ENCODE measurements at regions not wholly inside any gene's neighbourhood (a gene's known extent, or its start where the extent isn't known, plus 50 kb on each side); places are given as distances from the start of the nearest gene placed in this dataset.

DNA sequence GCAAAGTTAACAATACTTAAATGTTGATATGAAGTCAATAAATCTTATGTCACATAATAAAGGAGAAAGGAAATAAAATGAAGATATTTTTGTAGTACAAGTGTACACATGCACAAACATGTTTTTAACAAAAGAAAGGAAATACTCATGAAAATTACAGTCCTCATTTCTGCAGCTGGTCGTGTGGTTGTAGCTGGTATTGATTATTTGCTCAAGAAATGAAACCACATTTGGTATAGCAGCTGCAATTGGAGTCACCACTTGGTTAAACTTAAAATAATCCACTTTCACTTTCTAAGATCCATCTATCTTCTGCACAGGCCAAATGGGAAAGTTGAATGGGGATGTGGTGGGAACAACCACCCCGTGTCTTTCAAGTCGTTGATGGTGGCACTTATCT lies 580.5 kb upstream of the NRXN1 start:
- intact Hi-C loops (cut with DNase I, micrococcal nuclease), result no loop called here
- ATAC-seq (no peak), DNase-seq (no peak)

GRCh38 chr2:51601706-51602105 lies 569.8 kb upstream of the NRXN1 start:
- intact Hi-C loops (cut with DNase I, micrococcal nuclease), result no loop called here
- ATAC-seq (no peak), DNase-seq (no peak)

DNA sequence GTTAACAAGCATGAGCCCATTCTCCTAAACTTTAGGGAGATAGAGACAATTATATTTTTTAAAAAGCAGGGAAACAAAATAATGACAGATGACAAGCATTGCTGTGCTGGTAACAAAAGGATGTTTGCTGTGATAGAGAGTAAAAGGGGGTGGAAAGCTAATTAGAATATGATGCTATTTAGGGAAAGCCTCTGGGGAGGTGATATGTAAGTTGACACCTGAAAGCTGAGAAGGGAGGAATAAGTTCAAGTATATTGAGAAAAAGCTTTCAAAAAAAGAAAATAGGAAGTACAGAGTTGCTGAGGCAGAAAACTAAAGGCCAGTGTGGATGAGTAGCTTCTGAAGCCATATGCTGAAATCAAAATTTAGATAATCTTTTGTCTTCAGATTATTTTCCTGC lies 565.2 kb upstream of the NRXN1 start:
- ATAC-seq (no peak), DNase-seq (no peak)
- intact Hi-C loops (cut with DNase I, micrococcal nuclease), result no loop called here

GRCh38 chr2:51595836-51596235 lies 563.9 kb upstream of the NRXN1 start:
- no peak for ATAC-seq
- no peak for DNase-seq
- intact Hi-C loops (cut with DNase I, micrococcal nuclease), result no loop called here

GRCh38 chr2:51581636-51582267 lies 549.8 kb upstream of the NRXN1 start:
- DNase-seq (no peak), ATAC-seq (no peak)
- intact Hi-C loops (cut with DNase I, micrococcal nuclease), result no loop called here

DNA sequence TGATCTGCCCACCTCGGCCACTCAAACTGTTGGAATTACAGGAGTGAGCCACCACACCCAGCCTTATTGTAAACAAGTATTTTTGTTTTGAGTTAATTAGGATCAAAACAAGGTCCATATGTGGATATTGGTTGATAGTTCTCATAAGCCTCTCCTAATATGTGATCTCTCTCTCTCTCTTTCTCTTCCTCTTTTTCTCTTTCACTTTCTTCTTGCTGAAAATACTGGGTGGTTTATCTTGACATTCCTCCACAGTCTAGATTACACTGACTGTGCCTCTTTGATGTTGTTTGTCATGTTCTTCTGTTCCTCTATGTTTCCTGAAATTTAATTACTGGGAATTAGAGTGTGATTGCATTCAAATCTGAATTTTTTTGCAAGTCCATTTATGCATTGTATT lies 547.5 kb upstream of the NRXN1 start:
- ATAC-seq (no peak), DNase-seq (no peak)
- intact Hi-C loops (cut with DNase I, micrococcal nuclease), result no loop called here

- DNase-seq (no peak), ATAC-seq (no peak)
- intact Hi-C loops (cut with DNase I, micrococcal nuclease), result no loop called here
Observed at GRCh38 chr2:51575181-51575580, 543.2 kb upstream of the NRXN1 start.

DNA sequence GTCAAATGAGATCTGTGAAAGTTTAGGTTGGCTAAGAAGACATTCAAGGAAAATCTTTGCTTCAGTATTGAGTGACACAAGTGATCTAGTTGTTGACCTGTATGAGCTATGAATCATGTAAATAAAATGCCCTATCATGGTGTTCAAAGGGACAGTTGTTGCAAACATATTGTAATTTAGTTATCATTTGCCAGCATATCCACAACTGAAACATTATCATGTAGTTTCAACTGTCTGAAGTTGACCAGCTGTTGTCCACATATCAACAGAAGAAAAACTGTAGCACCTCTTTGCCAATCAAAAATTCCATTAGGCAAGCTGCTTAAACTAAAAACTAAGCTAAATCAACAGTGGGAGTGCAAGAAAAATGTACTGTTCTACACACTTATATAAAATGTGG lies 527.1 kb upstream of the NRXN1 start:
- no peak for ATAC-seq
- intact Hi-C loops (cut with DNase I, micrococcal nuclease), result no loop called here
- no peak for DNase-seq

GRCh38 chr2:51553476-51553875 lies 521.5 kb upstream of the NRXN1 start:
- ATAC-seq (no peak), DNase-seq (no peak)
- intact Hi-C loops (cut with DNase I, micrococcal nuclease), result no loop called here

DNA sequence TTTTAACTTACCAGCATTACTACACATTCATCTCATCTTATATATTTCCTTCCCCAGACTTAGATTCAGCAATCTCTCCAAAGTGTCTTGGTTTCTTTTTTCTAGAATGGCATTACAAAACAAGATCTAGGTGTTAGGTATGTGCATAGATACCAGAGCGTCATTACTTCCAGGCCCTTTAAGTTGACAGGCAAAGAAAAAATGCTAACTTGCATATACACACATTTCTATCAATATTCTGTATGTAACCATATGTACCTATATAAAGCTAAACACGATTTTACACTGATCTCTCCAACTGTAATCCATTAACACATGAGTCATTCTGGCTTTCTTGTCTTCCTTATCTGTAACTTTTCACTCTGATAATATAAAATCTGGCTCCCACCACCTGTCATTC lies 503.8 kb upstream of the NRXN1 start:
- intact Hi-C loops (cut with DNase I, micrococcal nuclease), result no loop called here
- DNase-seq (no peak), ATAC-seq (no peak)

DNA sequence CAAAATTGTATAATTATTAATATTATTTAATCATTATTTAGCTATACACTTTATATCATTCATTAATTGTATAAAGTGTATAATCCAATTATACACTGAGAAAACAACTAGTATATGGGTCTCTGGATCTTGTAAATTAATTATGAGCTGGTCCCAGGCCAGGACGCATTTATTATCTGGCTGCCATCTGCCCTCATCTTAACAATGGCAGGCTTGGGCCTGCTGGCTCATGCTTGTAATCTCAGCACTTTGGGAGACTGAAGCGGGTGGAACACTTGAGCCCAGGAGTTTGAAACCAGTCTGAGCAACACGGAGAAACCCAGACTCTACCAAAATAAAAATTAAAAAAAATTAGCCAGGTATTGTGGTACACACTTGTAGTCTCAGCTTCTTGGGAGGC lies 502.2 kb upstream of the NRXN1 start:
- intact Hi-C loops (cut with DNase I, micrococcal nuclease), result no loop called here
- DNase-seq (no peak), ATAC-seq (no peak)

DNA sequence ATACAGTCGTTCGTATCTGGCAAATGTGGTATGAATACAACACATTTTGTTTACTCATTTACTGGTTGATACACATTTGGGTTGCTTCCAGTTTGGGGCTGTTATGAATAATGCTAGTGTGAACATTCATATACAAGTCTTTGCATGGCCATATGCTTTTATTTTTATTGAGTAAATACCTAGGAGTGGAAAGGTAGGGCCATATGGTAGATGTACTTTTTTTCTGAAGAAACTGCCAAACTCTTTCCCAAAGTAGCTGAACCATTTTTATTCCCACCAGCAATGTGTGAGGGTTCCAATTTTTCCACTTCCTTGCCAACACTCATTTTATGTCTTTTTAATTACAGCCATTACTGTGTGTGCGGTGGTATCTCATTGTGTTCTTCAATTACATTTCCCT lies 496.2 kb upstream of the NRXN1 start:
- DNase-seq (no peak), ATAC-seq (no peak)
- intact Hi-C loops (cut with DNase I, micrococcal nuclease), result no loop called here

DNA sequence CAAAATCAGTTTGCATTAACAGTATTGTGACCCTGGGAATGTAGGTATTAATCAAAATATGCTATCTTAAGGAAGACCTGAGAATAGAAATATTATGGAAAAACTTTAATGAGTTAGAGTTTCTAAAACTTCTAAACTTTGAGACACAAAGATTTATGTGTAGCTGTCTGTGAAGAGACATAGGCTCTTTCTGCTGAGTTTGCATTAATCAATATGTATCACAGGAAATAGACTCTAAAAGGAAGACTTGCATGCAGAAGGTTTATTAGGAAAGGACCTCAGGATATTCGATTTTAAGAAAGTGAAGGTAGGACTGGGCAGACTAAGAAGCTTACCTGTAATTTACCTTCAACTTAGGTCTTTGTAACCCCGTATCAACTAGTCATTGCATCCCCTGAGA lies 494.8 kb upstream of the NRXN1 start:
- no peak for DNase-seq
- no peak for ATAC-seq
- intact Hi-C loops (cut with DNase I, micrococcal nuclease), result no loop called here

DNA sequence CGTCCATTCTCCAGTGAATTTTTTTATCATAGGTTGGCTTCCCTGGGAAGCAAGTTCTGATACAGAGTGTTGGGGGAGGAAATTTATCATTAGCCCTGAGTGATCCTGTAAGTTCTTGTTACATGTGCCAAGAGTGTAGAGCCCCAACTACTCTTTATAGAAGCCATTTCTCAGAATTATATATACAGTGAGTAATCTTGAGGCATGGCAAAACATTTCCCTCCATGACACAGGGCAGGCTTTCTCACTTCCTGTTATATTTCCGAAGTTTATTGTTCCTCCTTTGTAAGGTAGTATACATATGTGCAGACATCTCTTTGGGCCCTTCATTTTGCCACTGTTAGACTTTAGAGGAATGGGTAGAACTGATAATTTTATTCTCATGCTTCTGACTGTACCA lies 484.7 kb upstream of the NRXN1 start:
- ATAC-seq, result no peak
- intact Hi-C loops (cut with DNase I, micrococcal nuclease), result no loop called here
- DNase-seq, result no peak

DNA sequence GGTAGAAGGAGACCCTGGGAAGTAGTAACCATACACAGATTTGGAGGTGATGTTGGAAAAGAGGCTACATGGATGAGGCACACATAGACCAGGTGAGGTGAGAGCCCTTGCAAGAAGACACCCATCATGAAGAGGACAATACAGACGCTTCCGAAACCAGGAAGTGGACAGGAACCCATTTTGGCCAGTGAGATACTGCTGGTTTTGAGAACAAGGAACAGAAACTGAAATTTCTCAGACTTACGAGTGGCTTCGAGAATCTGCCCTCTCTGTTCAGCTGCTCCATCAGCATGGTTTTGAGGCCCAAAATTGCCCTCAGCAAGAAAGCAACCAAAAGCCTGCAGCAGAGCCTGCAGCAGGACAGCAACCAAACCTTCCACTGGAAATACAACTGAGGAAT lies 479.1 kb upstream of the NRXN1 start:
- no peak for DNase-seq
- intact Hi-C loops (cut with DNase I, micrococcal nuclease), result no loop called here
- ATAC-seq, result no peak

GRCh38 chr2:51510303-51510702 lies 478.4 kb upstream of the NRXN1 start:
- ATAC-seq (no peak), DNase-seq (no peak)
- intact Hi-C loops (cut with DNase I, micrococcal nuclease), result no loop called here

- ATAC-seq (no peak), DNase-seq (no peak)
- intact Hi-C loops (cut with DNase I, micrococcal nuclease), result no loop called here
Observed at GRCh38 chr2:51505533-51505932, 473.6 kb upstream of the NRXN1 start.

DNA sequence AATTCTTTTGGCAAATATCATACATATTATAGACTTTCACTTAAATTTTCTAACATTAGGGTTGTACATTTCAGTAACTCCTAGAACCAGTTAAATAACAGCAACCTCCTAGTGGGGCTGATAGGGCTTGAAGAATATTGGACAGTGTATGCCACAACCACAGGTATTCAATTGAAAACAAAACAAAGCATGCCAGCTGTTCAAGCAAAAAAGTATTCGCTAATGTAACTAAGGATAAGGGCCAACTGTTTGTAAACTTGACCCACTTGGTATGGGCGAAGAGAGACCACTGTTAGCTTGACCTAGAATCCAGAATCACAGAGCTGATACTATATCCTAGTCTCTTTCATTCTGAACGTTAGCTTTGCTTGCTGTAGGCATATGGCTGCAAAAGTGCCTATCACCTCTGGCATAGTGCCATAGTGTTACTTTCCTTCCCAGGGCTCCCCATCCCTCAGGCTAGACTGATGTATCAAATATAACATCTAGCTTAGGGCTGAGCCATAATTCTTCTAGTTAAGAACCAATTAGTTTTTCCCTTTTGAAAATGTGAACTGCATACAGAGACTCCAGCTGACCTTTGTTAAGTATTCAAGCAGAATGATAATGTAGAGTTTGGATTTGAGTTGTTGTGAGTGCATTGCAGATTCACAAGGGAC lies 458.8 kb upstream of the NRXN1 start:
- DNase-seq (no peak), ATAC-seq (no peak)
- intact Hi-C loops (cut with DNase I, micrococcal nuclease), result no loop called here

GRCh38 chr2:51484605-51485004 lies 452.7 kb upstream of the NRXN1 start:
- ATAC-seq (no peak), DNase-seq (no peak)
- intact Hi-C loops (cut with DNase I, micrococcal nuclease), result no loop called here

- ATAC-seq (no peak), DNase-seq (no peak)
- intact Hi-C loops (cut with DNase I, micrococcal nuclease), result no loop called here
Observed at GRCh38 chr2:51483720-51484119, 451.8 kb upstream of the NRXN1 start.

DNA sequence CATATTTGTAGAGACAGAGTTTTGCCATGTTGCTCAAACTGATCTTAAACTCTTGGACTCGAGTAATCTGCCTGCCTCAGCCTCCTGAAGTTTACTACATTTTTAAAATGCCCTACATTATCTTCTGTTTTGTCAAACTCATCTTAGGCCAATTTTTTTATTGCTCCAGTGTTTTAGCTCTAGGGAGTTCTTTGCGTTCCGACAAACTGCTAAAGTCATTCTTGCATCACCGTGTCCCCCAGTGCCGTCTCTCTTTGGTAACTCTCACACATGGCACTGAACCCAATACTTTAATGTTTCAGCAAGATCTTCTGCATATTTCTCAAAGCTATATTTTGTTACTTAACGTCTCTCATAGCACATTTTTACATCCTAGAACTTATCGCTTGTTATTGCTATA lies 440.9 kb upstream of the NRXN1 start:
- ATAC-seq (no peak), DNase-seq (no peak)
- intact Hi-C loops (cut with DNase I, micrococcal nuclease), result no loop called here

Data from left colon (tissue), 2 donors.